Activated CD8-positive, alpha-beta memory T cell treated with anti-CD3 and anti-CD28 coated beads for 36 hours (primary cell): ENCODE measurements at regions not wholly inside any gene's neighbourhood (a gene's known extent, or its start where the extent isn't known, plus 50 kb on each side); places are given as distances from the start of the nearest gene placed in this dataset.
"Not testable (repeated sequence)": the region's sequence is repeated elsewhere in the genome, so short reads cannot be mapped to it uniquely, and the experiment has no call there.

Source experiments
- CTCF ChIA-PET: fragments of 350-600 bp; sonication (Branson Sonifier 250); formaldehyde crosslinking; loops from one replicate; lab custom pipeline; 2021; ENCODE audit warnings: antibody characterized with exemption; lab: Charles Lee
- POLR2A ChIA-PET: fragments of 350-600 bp; sonication (Branson Sonifier 250); formaldehyde crosslinking; loops from one replicate; lab custom pipeline; 2021; ENCODE audit warnings: antibody characterized with exemption; lab: Charles Lee

GRCh38 chr6:6825193-6825784, 236.8 kb downstream of the LY86 start:
- ChIA-PET POLR2A (no interaction called here), CTCF (interaction anchor here (1.0 kb wide), 1 partner anchor 9 kb away, joined by 3 read pairs; no protein-coding TSS in a partner anchor)

- ChIA-PET CTCF (no interaction called here), POLR2A (no interaction called here)
Observed at GRCh38 chr6:6826095-6826901, 237.8 kb downstream of the LY86 start.

GRCh38 chr6:6826961-6827360, 238.4 kb downstream of the LY86 start:
- CTCF ChIA-PET = no interaction called here

GRCh38 chr6:6829872-6830685, 241.6 kb downstream of the LY86 start:
- ChIA-PET POLR2A (no interaction called here), CTCF (no interaction called here)

More at GRCh38 chr6:6826961-6827360, 238.4 kb downstream of the LY86 start:
- POLR2A ChIA-PET = no interaction called here

- CTCF ChIA-PET, POLR2A ChIA-PET: not testable (repeated sequence)
Observed at GRCh38 chr6:6830686-6831063, 242.2 kb downstream of the LY86 start.

GRCh38 chr6:6832439-6832838, 243.9 kb downstream of the LY86 start:
- ChIA-PET POLR2A (no interaction called here), CTCF (no interaction called here)

GRCh38 chr6:6834356-6835222, 246.1 kb downstream of the LY86 start:
- CTCF ChIA-PET = interaction anchor here (0.9 kb wide), 1 partner anchor 9 kb away, joined by 3 read pairs; no protein-coding TSS in a partner anchor
- POLR2A ChIA-PET = no interaction called here

GRCh38 chr6:6835223-6835503, 246.6 kb downstream of the LY86 start:
- ChIA-PET POLR2A (no interaction called here), CTCF (no interaction called here)

- CTCF ChIA-PET = no interaction called here
- POLR2A ChIA-PET = no interaction called here
Observed at GRCh38 chr6:6836609-6837406, 248.3 kb downstream of the LY86 start.

- ChIA-PET CTCF (no interaction called here), POLR2A (no interaction called here)
Observed at GRCh38 chr6:6837541-6838080, 249.1 kb downstream of the LY86 start.

- POLR2A ChIA-PET = no interaction called here
- CTCF ChIA-PET = no interaction called here
Observed at GRCh38 chr6:6840831-6841291, 252.3 kb downstream of the LY86 start.

GRCh38 chr6:6841571-6841970, 253.1 kb downstream of the LY86 start:
- CTCF ChIA-PET = no interaction called here
- POLR2A ChIA-PET = no interaction called here

GRCh38 chr6:6842291-6842690, 253.8 kb downstream of the LY86 start:
- ChIA-PET POLR2A (interaction anchor here (0.6 kb wide), 1 partner anchor 396 kb away, joined by 3 read pairs; no protein-coding TSS in a partner anchor), CTCF (no interaction called here)

- POLR2A ChIA-PET = no interaction called here
- CTCF ChIA-PET = no interaction called here
Observed at GRCh38 chr6:6843057-6843627, 254.6 kb downstream of the LY86 start.

GRCh38 chr6:6843777-6844176, 255.3 kb downstream of the LY86 start:
- ChIA-PET POLR2A (no interaction called here), CTCF (no interaction called here)

GRCh38 chr6:6844530-6844929, 256.0 kb downstream of the LY86 start:
- ChIA-PET POLR2A (no interaction called here), CTCF (no interaction called here)

GRCh38 chr6:6845603-6846002, 257.1 kb downstream of the LY86 start:
- POLR2A ChIA-PET = no interaction called here

GRCh38 chr6:6847591-6847990, 259.1 kb downstream of the LY86 start:
- ChIA-PET POLR2A (interaction anchor here (0.7 kb wide), 1 partner anchor 64 kb away, joined by 5 read pairs; no protein-coding TSS in a partner anchor), CTCF (no interaction called here)

More at GRCh38 chr6:6845603-6846002, 257.1 kb downstream of the LY86 start:
- CTCF ChIA-PET = no interaction called here
